SJCRH30 (cell line): ENCODE measurements at regions not wholly inside any gene's neighbourhood (a gene's known extent, or its start where the extent isn't known, plus 50 kb on each side); places are given as distances from the start of the nearest gene placed in this dataset.

Experiments used
- DNase-seq, 2 experiments: peaks; one replicate each; pipeline ENCODE4 v3.0.0-alpha.2; 2015 to 2020
- H3K27ac ChIP-seq: fragments of 250-450 bp; sonication (Bioruptor Pico); 2 replicates; pipeline ENCODE4 v1.5.1; 2020; ENCODE audit warnings: mild to moderate bottlenecking, moderate library complexity
- H3K27me3 ChIP-seq: fragments of 250-450 bp; sonication (Bioruptor Pico); 2 replicates; pipeline ENCODE4 v1.5.1; 2020; ENCODE audit warnings: mild to moderate bottlenecking, moderate library complexity
- H3K36me3 ChIP-seq: fragments of 250-450 bp; sonication (Bioruptor Pico); 2 replicates; pipeline ENCODE4 v1.5.1; 2020; ENCODE audit warnings: mild to moderate bottlenecking, moderate library complexity
- H3K4me1 ChIP-seq: fragments of 250-450 bp; sonication (Bioruptor Pico); 2 replicates; pipeline ENCODE4 v1.5.1; 2020; ENCODE audit warnings: mild to moderate bottlenecking, moderate library complexity
- H3K4me3 ChIP-seq: fragments of 250-450 bp; sonication (Bioruptor Pico); 2 replicates; pipeline ENCODE4 v1.5.1; 2020; ENCODE audit warnings: mild to moderate bottlenecking, moderate library complexity
- H3K9me3 ChIP-seq: fragments of 250-450 bp; sonication (Bioruptor Pico); replicated peaks from 2 replicates; pipeline ENCODE4 v1.5.1; 2020; ENCODE audit warnings: mild to moderate bottlenecking, moderate library complexity

GRCh38 chr4:151879705-151880445 is 119.1 kb upstream of the GATB start:
- no peak for DNase-seq
- Histone ChIP-seq H3K27ac (no peak overlapping the region), H3K27me3 (no peaks in the 10 kb centered on the region)

DNA sequence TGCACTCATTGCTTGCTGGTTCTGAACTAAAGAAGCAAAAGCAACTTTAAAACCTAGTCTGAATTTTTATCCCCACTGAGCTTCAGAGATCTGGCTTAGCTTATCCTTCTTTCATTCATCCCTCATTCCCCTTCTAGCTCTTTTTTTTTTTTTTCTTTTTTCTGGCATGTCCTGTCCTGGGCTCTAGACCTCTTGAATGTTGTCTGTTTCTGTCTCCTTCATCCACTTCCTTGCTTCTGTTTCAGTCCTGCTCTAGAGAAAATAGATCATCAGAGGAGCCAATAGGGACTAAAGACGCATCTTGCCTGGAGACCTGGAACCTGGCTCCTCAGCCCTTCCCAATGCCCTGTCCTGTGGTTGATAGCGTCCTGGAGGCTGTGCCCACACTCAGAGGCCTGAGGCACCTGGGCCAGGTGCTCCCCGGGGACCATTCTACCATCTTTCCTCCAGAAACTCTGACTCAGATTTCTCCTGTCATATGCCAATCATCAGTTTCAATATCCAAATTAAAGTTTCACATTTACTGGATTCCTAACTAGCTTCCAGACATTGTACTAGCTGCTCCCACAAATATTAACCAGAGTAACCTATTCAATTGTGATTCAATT is 115.7 kb upstream of the GATB start:
- no peak for DNase-seq
- no peaks in the 10 kb centered on the region for H3K36me3 ChIP-seq
- no peaks in the 10 kb centered on the region for H3K27me3 ChIP-seq
- no peaks in the 10 kb centered on the region for H3K4me1 ChIP-seq
- no peak overlapping the region for H3K4me3 ChIP-seq
- H3K27ac ChIP-seq: no peak overlapping the region
- no peaks in the 10 kb centered on the region for H3K9me3 ChIP-seq

More at GRCh38 chr4:151879705-151880445, 119.1 kb upstream of the GATB start:
- no peaks in the 10 kb centered on the region for H3K9me3 ChIP-seq
- no peaks in the 10 kb centered on the region for H3K4me1 ChIP-seq
- H3K4me3 ChIP-seq: no peak overlapping the region
- H3K36me3 ChIP-seq: no peaks in the 10 kb centered on the region

- Histone ChIP-seq H3K9me3 (no peaks in the 10 kb centered on the region), H3K4me1 (no peaks in the 10 kb centered on the region), H3K27ac (no peak overlapping the region), H3K4me3 (no peak overlapping the region), H3K27me3 (no peaks in the 10 kb centered on the region), H3K36me3 (no peaks in the 10 kb centered on the region)
- no peak for DNase-seq
Observed at GRCh38 chr4:151874328-151874727, 113.5 kb upstream of the GATB start.

DNA sequence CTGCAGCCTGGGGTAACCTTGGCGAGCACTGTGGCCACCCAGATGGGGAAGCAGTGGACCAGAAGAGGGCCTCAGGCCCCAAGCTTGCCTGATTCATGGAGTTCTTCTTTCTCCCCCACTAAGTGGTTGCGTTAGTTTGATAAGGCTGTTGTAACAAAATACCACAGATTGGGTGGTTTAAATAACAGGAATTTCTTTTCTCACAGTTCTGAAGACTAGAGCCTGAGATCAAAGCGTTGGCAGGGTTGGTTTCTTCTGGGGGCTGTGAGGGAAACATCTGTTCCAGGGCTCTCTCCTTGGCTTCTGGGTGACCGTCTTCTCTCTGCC is 105.7 kb upstream of the GATB start:
- H3K4me3 ChIP-seq: no peak overlapping the region
- no peak overlapping the region for H3K27ac ChIP-seq
- no peak for DNase-seq
- no peaks in the 10 kb centered on the region for H3K36me3 ChIP-seq
- no peaks in the 10 kb centered on the region for H3K4me1 ChIP-seq
- H3K9me3 ChIP-seq: no peaks in the 10 kb centered on the region
- H3K27me3 ChIP-seq: no peaks in the 10 kb centered on the region

DNA sequence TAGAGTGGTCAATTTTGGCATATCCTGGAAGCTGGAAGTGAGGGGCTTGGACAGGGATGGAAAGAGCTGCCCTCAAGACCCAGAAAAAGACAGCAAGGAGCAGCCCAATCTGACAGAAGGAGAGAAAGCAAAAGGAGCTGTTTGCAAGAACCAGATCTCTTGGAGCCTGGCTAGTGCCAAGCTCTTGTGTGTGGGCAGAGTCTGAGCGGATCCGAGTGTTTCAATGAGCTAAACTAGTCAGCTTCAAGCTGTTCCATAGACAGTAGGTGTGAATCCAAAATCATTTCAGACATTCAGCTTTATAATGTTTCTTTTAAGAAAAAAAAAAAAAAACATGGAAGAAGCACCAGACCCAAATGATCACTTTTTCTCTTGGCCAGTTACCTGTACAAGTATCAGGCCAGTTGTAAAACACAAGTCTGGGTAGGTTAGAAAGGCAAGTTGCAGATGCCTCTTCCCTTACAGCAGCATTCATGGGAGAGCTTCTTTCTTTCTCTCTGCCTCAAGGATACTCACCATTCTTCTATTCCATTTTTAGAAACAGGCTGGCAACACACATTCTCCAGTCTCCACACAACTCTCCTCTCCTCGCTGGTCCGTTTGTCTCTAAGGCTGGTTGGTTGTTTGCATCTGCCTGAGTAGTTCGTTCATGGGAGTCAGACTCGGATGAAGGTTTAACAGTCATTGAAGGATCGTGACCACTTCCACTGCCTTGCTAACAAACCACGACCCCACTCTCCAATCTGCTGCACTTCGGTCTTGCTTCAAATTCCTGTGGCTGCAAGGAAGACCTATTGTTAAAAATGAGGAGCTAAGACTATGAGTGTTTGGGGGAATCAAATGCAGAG is 105.2 kb upstream of the GATB start:
- DNase-seq: no peak
- no peaks in the 10 kb centered on the region for H3K36me3 ChIP-seq
- H3K4me3 ChIP-seq: no peak overlapping the region
- H3K4me1 ChIP-seq: no peaks in the 10 kb centered on the region
- no peaks in the 10 kb centered on the region for H3K27me3 ChIP-seq
- no peak overlapping the region for H3K27ac ChIP-seq
- H3K9me3 ChIP-seq: no peaks in the 10 kb centered on the region

DNA sequence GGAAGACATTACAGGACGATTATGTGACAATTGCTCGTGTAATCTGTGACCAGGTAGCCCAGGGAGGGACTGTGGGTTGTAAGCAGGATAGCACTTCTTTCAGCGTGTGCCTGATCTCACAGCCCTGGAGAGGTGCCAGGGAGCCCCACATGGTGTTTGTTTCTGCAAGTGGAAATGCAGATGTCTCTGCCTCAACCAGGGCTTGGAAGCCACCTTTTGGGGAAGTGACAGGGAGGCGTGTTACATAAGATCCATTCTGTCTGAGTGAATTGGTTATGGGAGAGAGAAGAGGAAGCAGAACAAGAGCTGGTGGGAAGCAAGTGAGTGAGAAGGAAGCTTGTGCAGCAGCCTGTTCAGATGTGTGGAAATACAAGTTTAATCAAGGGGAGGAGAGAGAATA is 104.5 kb upstream of the GATB start:
- H3K27me3 ChIP-seq: no peaks in the 10 kb centered on the region
- DNase-seq: no peak

GRCh38 chr4:151864068-151864467 is 103.3 kb upstream of the GATB start:
- H3K4me1 ChIP-seq: no peaks in the 10 kb centered on the region

More for the DNA sequence above, 104.5 kb upstream of the GATB start:
- Histone ChIP-seq H3K4me1 (no peaks in the 10 kb centered on the region), H3K9me3 (no peaks in the 10 kb centered on the region), H3K4me3 (no peak overlapping the region), H3K36me3 (no peaks in the 10 kb centered on the region), H3K27ac (no peak overlapping the region)

GRCh38 chr4:151862766-151863165 is 102.0 kb upstream of the GATB start:
- Histone ChIP-seq H3K27ac (no peak overlapping the region), H3K9me3 (no peaks in the 10 kb centered on the region), H3K36me3 (no peaks in the 10 kb centered on the region), H3K4me1 (no peaks in the 10 kb centered on the region), H3K27me3 (no peaks in the 10 kb centered on the region), H3K4me3 (no peak overlapping the region)
- no peak for DNase-seq

More at GRCh38 chr4:151864068-151864467, 103.3 kb upstream of the GATB start:
- Histone ChIP-seq H3K27me3 (no peaks in the 10 kb centered on the region), H3K4me3 (no peak overlapping the region), H3K27ac (no peak overlapping the region), H3K36me3 (no peaks in the 10 kb centered on the region), H3K9me3 (no peaks in the 10 kb centered on the region)
- DNase-seq: no peak

GRCh38 chr4:151860561-151861093 is 99.8 kb upstream of the GATB start:
- Histone ChIP-seq H3K27ac (no peak overlapping the region), H3K4me3 (no peak overlapping the region), H3K27me3 (no peaks in the 10 kb centered on the region), H3K36me3 (no peaks in the 10 kb centered on the region), H3K4me1 (no peaks in the 10 kb centered on the region), H3K9me3 (no peaks in the 10 kb centered on the region)
- DNase-seq: no peak

- Histone ChIP-seq H3K4me3 (no peak overlapping the region), H3K27me3 (no peaks in the 10 kb centered on the region), H3K36me3 (no peaks in the 10 kb centered on the region), H3K27ac (no peak overlapping the region), H3K9me3 (no peaks in the 10 kb centered on the region), H3K4me1 (no peaks in the 10 kb centered on the region)
- peak; percentile 16 to 28 for DNase-seq
Observed at GRCh38 chr4:151859641-151860040, 98.8 kb upstream of the GATB start.

DNA sequence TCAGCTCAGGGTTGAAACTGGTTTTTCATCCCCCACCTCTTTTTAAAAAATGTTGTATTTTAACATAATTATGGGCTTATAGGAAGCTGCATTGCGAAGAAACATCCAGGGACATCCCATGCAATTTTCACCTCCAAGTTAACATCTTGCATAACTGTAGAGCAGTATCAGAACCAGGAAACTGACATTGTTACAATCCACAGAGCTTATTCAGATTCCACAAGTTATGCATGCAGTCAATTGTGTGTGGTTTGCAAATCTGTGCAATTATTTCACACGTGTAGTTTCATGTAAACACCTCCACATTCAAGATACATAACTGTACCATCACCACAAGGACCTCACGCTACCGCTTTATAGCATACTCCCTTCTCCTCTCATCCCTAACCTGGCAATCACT is 97.5 kb upstream of the GATB start:
- no peaks in the 10 kb centered on the region for H3K9me3 ChIP-seq
- no peak for DNase-seq
- H3K27me3 ChIP-seq: no peaks in the 10 kb centered on the region
- H3K4me1 ChIP-seq: no peaks in the 10 kb centered on the region
- no peaks in the 10 kb centered on the region for H3K36me3 ChIP-seq
- H3K27ac ChIP-seq: no peak overlapping the region
- H3K4me3 ChIP-seq: no peak overlapping the region

GRCh38 chr4:151857368-151857767 is 96.6 kb upstream of the GATB start:
- Histone ChIP-seq H3K27ac (no peak overlapping the region), H3K4me3 (no peak overlapping the region), H3K4me1 (no peaks in the 10 kb centered on the region), H3K9me3 (no peaks in the 10 kb centered on the region), H3K27me3 (no peaks in the 10 kb centered on the region), H3K36me3 (no peaks in the 10 kb centered on the region)
- DNase-seq: no peak

DNA sequence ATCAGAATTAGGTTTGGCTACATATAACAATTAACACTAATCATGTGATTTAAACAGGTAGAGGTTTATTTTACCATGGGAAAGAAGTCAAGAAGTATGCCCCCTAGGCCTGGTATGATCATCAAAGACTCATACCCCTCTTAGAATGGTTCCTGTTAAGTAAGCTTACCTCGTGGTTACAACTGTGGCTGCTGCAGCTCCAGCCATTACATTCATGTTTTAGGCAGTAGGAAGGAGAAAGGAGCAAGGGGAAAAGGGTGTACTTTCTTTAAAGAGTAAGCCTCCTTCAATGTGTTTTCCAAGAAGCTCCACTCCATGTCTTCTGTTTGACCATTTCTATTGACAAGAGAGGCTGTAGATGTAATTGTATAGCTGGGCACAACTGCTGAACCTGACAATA is 94.9 kb upstream of the GATB start:
- Histone ChIP-seq H3K4me3 (no peak overlapping the region), H3K4me1 (no peaks in the 10 kb centered on the region), H3K9me3 (no peaks in the 10 kb centered on the region), H3K27ac (no peak overlapping the region), H3K27me3 (no peaks in the 10 kb centered on the region), H3K36me3 (no peaks in the 10 kb centered on the region)
- DNase-seq: no peak

- Histone ChIP-seq H3K27me3 (no peaks in the 10 kb centered on the region), H3K4me1 (no peaks in the 10 kb centered on the region), H3K36me3 (no peaks in the 10 kb centered on the region), H3K4me3 (no peak overlapping the region), H3K9me3 (no peaks in the 10 kb centered on the region), H3K27ac (no peak overlapping the region)
- no peak for DNase-seq
Observed at GRCh38 chr4:151854731-151855130, 93.9 kb upstream of the GATB start.

GRCh38 chr4:151853034-151853433 is 92.2 kb upstream of the GATB start:
- no peaks in the 10 kb centered on the region for H3K4me1 ChIP-seq
- H3K4me3 ChIP-seq: no peak overlapping the region
- no peaks in the 10 kb centered on the region for H3K36me3 ChIP-seq
- no peaks in the 10 kb centered on the region for H3K27me3 ChIP-seq
- no peak for DNase-seq
- H3K27ac ChIP-seq: no peak overlapping the region
- no peaks in the 10 kb centered on the region for H3K9me3 ChIP-seq
